Inflammatory macrophage treated with lipopolysaccharide for 1 hour (primary cell): ENCODE measurements at regions not wholly inside any gene's neighbourhood (a gene's known extent, or its start where the extent isn't known, plus 50 kb on each side); places are given as distances from the start of the nearest gene placed in this dataset.
A peak's percentile ranks its signal among the peaks of the same experiment; 100 is the strongest.
"Not testable (repeated sequence)": the region's sequence is repeated elsewhere in the genome, so short reads cannot be mapped to it uniquely, and the experiment has no call there.

Source experiments
- DNase-seq, 2 donors: peaks; one replicate each; pipeline ENCODE4 v3.0.0-alpha.2; 2020 to 2022

- DNase-seq, result no peak
These were observed 167.9 kb upstream of the MOCS2 start for GRCh38 chr5:53277491-53277890.

GRCh38 chr5:53287573-53287972, 178.0 kb upstream of the MOCS2 start:
- DNase-seq, result no peak

- no peak for DNase-seq
These were observed 179.0 kb upstream of the MOCS2 start for GRCh38 chr5:53288511-53288910.

- DNase-seq, result no peak
These were observed 181.5 kb upstream of the MOCS2 start for GRCh38 chr5:53291047-53291446.

GRCh38 chr5:53291528-53291927, 182.0 kb upstream of the MOCS2 start:
- peak; percentile 33 to 45 for DNase-seq

- DNase-seq, result no peak
These were observed 181.6 kb upstream of the FST start for GRCh38 chr5:53298841-53299240.

- no peak for DNase-seq
These were observed 177.9 kb upstream of the FST start for GRCh38 chr5:53302529-53302928.

GRCh38 chr5:53303105-53303504, 177.3 kb upstream of the FST start:
- DNase-seq, result no peak

- DNase-seq, result not testable (repeated sequence)
These were observed 175.1 kb upstream of the FST start for GRCh38 chr5:53305316-53305715.

GRCh38 chr5:53309653-53310052, 170.8 kb upstream of the FST start:
- no peak for DNase-seq

GRCh38 chr5:53311681-53312080, 168.7 kb upstream of the FST start:
- no peak for DNase-seq

- no peak for DNase-seq
These were observed 167.3 kb upstream of the FST start for GRCh38 chr5:53313145-53313544.

- DNase-seq, result no peak
These were observed 162.1 kb upstream of the FST start for GRCh38 chr5:53318303-53318702.

GRCh38 chr5:53319315-53319714, 161.1 kb upstream of the FST start:
- no peak for DNase-seq

- DNase-seq, result no peak
These were observed 159.4 kb upstream of the FST start for GRCh38 chr5:53321073-53321472.

- no peak for DNase-seq
These were observed 158.7 kb upstream of the FST start for GRCh38 chr5:53321721-53322120.

GRCh38 chr5:53322257-53322656, 158.2 kb upstream of the FST start:
- no peak for DNase-seq

- DNase-seq, result no peak
These were observed 156.9 kb upstream of the FST start for GRCh38 chr5:53323511-53323910.

GRCh38 chr5:53323943-53324642, 156.3 kb upstream of the FST start:
- DNase-seq, result no peak

- DNase-seq, result no peak
These were observed 153.8 kb upstream of the FST start for GRCh38 chr5:53326424-53327153.

GRCh38 chr5:53327811-53328334, 152.6 kb upstream of the FST start:
- DNase-seq, result no peak

GRCh38 chr5:53330491-53330890, 149.9 kb upstream of the FST start:
- no peak for DNase-seq

GRCh38 chr5:53331463-53331862, 149.0 kb upstream of the FST start:
- DNase-seq, result no peak

- no peak for DNase-seq
These were observed 147.3 kb upstream of the FST start for GRCh38 chr5:53333160-53333559.
